Keratinocyte (primary cell): ENCODE measurements at regions not wholly inside any gene's neighbourhood (a gene's known extent, or its start where the extent isn't known, plus 50 kb on each side); places are given as distances from the start of the nearest gene placed in this dataset.

ENCODE experiments used
- DNase-seq: peaks from one replicate; pipeline ENCODE4 v3.0.0-alpha.2; 2011; ENCODE audit warnings: low read depth, missing footprints, low spot score
- FAIRE-seq: peaks from 2 replicates; lab custom pipeline; 2011; peaks lifted over from hg19 to GRCh38; lab: Jason Lieb, UNC
- H2AFZ ChIP-seq: 2 replicates; pipeline ENCODE4 v1.6.0; 2012; ENCODE audit warnings: low read length, control low read depth, inconsistent platforms; ENCODE audit not compliant: control insufficient read depth
- H3K27ac ChIP-seq: 2 replicates; pipeline ENCODE4 v1.5.1; 2011; ENCODE audit warnings: low read length; ENCODE audit not compliant: control insufficient read depth, insufficient read depth
- H3K27me3 ChIP-seq: 3 replicates; pipeline ENCODE4 v1.6.0; 2011; ENCODE audit warnings: low read length; ENCODE audit not compliant: control insufficient read depth, insufficient read depth; ENCODE audit errors: extremely low read depth
- H3K36me3 ChIP-seq, 2 experiments: 2 replicates in 1 of 2; 3 replicates in 1 of 2; pipeline ENCODE4 v1.5.1; 2011; ENCODE audit warnings: low read length in 2 of 2, mild to moderate bottlenecking in 1 of 2; ENCODE audit not compliant: control insufficient read depth in 2 of 2, insufficient read depth in 2 of 2; ENCODE audit errors: extremely low read depth in 1 of 2
- H3K4me1 ChIP-seq: 3 replicates; pipeline ENCODE4 v1.5.1; 2011; ENCODE audit warnings: low read length; ENCODE audit not compliant: control insufficient read depth, insufficient read depth; ENCODE audit errors: extremely low read depth
- H3K4me2 ChIP-seq: 3 replicates; pipeline ENCODE4 v1.6.0; 2011; ENCODE audit warnings: low read depth, low read length; ENCODE audit not compliant: control insufficient read depth, insufficient read depth; ENCODE audit errors: extremely low read depth
- H3K4me3 ChIP-seq, 3 experiments: fragments of 200-600 bp in 1 of 3; sonication (generic) in 1 of 3; 2 replicates in 2 of 3; 3 replicates in 1 of 3; pipeline ENCODE4 v1.5.1; 2011 to 2016; ENCODE audit warnings: low read length in 3 of 3, mild to moderate bottlenecking in 3 of 3, control low read depth in 2 of 3, inconsistent platforms in 1 of 3, low read depth in 1 of 3, mixed read lengths in 1 of 3, mixed run types in 1 of 3, moderate library complexity in 1 of 3; ENCODE audit not compliant: control insufficient read depth in 2 of 3, insufficient read depth in 2 of 3; ENCODE audit errors: extremely low read depth in 1 of 3
- H3K79me2 ChIP-seq: 2 replicates; pipeline ENCODE4 v1.6.0; 2012; ENCODE audit warnings: low read length; ENCODE audit not compliant: control insufficient read depth, insufficient read depth
- H3K9ac ChIP-seq: 3 replicates; pipeline ENCODE4 v1.6.0; 2011; ENCODE audit warnings: low read length; ENCODE audit not compliant: control insufficient read depth, insufficient read depth; ENCODE audit errors: extremely low read depth
- H3K9me1 ChIP-seq: 3 replicates; pipeline ENCODE4 v1.6.0; 2011; ENCODE audit warnings: low read length; ENCODE audit not compliant: control insufficient read depth, insufficient read depth; ENCODE audit errors: extremely low read depth
- H3K9me3 ChIP-seq: 2 replicates; pipeline ENCODE4 v1.5.1; 2012; ENCODE audit warnings: low read depth, low read length; ENCODE audit not compliant: control insufficient read depth
- H4K20me1 ChIP-seq: 3 replicates; pipeline ENCODE4 v1.6.0; 2011; ENCODE audit warnings: low read length; ENCODE audit not compliant: control insufficient read depth, insufficient read depth; ENCODE audit errors: extremely low read depth
- CTCF ChIP-seq, 3 experiments: IDR thresholded peaks in 1 of 3; conservative IDR thresholded peaks in 1 of 3; optimal IDR thresholded peaks in 1 of 3; 2 replicates in 2 of 3; 3 replicates in 1 of 3; pipeline versions ENCODE3 to v1.5.1; 2011; ENCODE audit warnings: low read length in 3 of 3, mild to moderate bottlenecking in 3 of 3, moderate library complexity in 2 of 3, control low read depth in 1 of 3, inconsistent platforms in 1 of 3; ENCODE audit not compliant: insufficient read depth in 2 of 3; ENCODE audit errors: extremely low read depth in 1 of 3
- EZH2 ChIP-seq: IDR thresholded peaks from one replicate; pipeline ENCODE4 v1.6.1; 2012; ENCODE audit warnings: inconsistent platforms, mild to moderate bottlenecking, low read length, moderate library complexity
- dilution Hi-C: fragments of 300-500 bp; cut with MboI; formaldehyde crosslinking; loops from one replicate; pipeline ENCODE4 v1.7.0; 2020; ENCODE audit warnings: low sequenced_read_pairs; ENCODE audit not compliant: extremely low pct_ligation_motif_present

GRCh38 chr4:137463377-137464003, 68.8 kb downstream of the PCDH18 start:
- Histone ChIP-seq H2AFZ (no peak overlapping the region), H3K27ac (no peak overlapping the region)

DNA sequence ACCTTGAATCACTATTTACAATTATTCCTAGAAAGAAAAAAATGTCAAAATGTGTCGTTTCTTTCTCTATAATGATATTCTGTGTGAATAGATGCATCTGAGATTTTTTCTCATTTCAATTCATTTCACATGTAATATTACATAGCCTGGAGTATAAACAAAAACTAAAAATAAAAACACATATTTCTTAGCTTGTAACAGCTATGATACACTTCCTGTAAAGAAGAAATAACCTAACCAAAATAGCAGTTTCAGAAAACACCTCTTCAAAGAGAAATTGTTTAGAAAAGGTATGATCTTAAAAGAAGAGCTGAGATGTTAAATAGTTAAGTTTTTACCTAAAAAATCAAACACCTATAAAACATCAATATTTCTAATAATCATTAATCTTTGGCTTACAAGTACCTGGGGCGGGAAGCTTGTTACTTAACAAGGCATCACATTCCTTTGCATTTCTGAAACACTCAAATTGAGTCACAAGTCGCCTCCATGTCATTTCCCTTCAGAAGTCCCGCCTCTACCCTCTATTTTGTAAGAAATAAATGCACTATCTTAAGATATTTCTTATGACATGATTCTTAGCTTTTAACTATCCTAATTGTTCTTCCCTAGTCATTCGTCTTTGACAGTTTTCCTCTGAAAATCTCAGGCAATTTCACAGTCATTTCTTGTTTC, 76.5 kb downstream of the PCDH18 start:
- Histone ChIP-seq H3K9ac (no peak overlapping the region), H4K20me1 (no peaks in the 10 kb centered on the region), H3K9me3 (no peaks in the 10 kb centered on the region), H3K4me3 (no peak overlapping the region), H3K9me1 (no peaks in the 10 kb centered on the region), H3K4me2 (no peak overlapping the region), H3K27me3 (no peaks in the 10 kb centered on the region), H3K36me3 (no peaks in the 10 kb centered on the region), H3K27ac (no peak overlapping the region), H3K4me1 (no peaks in the 10 kb centered on the region), H3K79me2 (no peaks in the 10 kb centered on the region), H2AFZ (no peak overlapping the region)
- dilution Hi-C loops = no loop called here
- DNase-seq (no peak), FAIRE-seq (no peak)
- TF ChIP-seq CTCF (optimal IDR thresholded peaks at IDR 0.05 in 1 of 3, IDR thresholded peaks at IDR 0.05 in 1 of 3, conservative IDR thresholded peaks at IDR 0.05 in 1 of 3; ENCODE audit: extremely low read depth in 1 of 3, insufficient read depth in 2 of 3, low read length in 3 of 3) = no peak

More at GRCh38 chr4:137463377-137464003, 68.8 kb downstream of the PCDH18 start:
- no peaks in the 10 kb centered on the region for H3K4me1 ChIP-seq
- dilution Hi-C loops = no loop called here
- H3K9me3 ChIP-seq = no peaks in the 10 kb centered on the region
- H4K20me1 ChIP-seq = no peaks in the 10 kb centered on the region
- no peak overlapping the region for H3K9ac ChIP-seq
- FAIRE-seq (no peak), DNase-seq (no peak)
- H3K4me3 ChIP-seq = no peak overlapping the region
- no peaks in the 10 kb centered on the region for H3K27me3 ChIP-seq
- no peaks in the 10 kb centered on the region for H3K36me3 ChIP-seq
- H3K79me2 ChIP-seq = no peaks in the 10 kb centered on the region
- H3K9me1 ChIP-seq = no peaks in the 10 kb centered on the region
- no peak overlapping the region for H3K4me2 ChIP-seq
- TF ChIP-seq CTCF (optimal IDR thresholded peaks at IDR 0.05 in 1 of 3, IDR thresholded peaks at IDR 0.05 in 1 of 3, conservative IDR thresholded peaks at IDR 0.05 in 1 of 3; ENCODE audit: extremely low read depth in 1 of 3, insufficient read depth in 2 of 3, low read length in 3 of 3) = no peak
- TF ChIP-seq EZH2 = no peak
